GM12878 (cell line): ENCODE measurements at regions not wholly inside any gene's neighbourhood (a gene's known extent, or its start where the extent isn't known, plus 50 kb on each side); places are given as distances from the start of the nearest gene placed in this dataset.

Experiments
- ATAC-seq: fragments of 200-7000 bp; cut with Tn5 transposase; 3 replicates; pipeline ENCODE4 v1.9.1; 2020; ENCODE audit warnings: mild to moderate bottlenecking, moderate library complexity
- BruUV-seq: library from RNA; stranded (reverse); fragments of 400-500 nt; replicated peaks from 2 replicates; lab custom pipeline; 2021; lab: Mats Ljungman, UMichigan
- CTCF ChIA-PET: fragments of 300-600 bp; sonication (Branson Sonifier 250); formaldehyde crosslinking; extraction: SDS; loops from one replicate; lab custom pipeline; 2021; ENCODE audit warnings: inconsistent platforms; lab: Yijun Ruan, JAX
- POLR2A ChIA-PET: fragments of 350-600 bp; formaldehyde crosslinking; extraction: SDS; loops from one replicate; lab custom pipeline; 2021; ENCODE audit warnings: inconsistent platforms; lab: Charles Lee
- RAD21 ChIA-PET: fragments of 300-600 bp; sonication (Branson Sonifier 250); formaldehyde crosslinking; loops from one replicate; lab custom pipeline; 2023; ENCODE audit warnings: antibody characterized with exemption; ENCODE audit not compliant: unreplicated experiment; lab: Charles Lee
- SMC1A ChIA-PET: fragments of 300-600 bp; sonication (Branson Sonifier 250); formaldehyde crosslinking; loops from one replicate; lab custom pipeline; 2023; ENCODE audit not compliant: unreplicated experiment, uncharacterized antibody; lab: Charles Lee
- DNase-seq: peaks from one replicate; pipeline ENCODE4 v3.0.0-alpha.2; 2011; ENCODE audit warnings: low read depth, low spot score
- FAIRE-seq: peaks from 3 replicates; lab custom pipeline; 2011; peaks lifted over from hg19 to GRCh38; lab: Jason Lieb, UNC
- H2AFZ ChIP-seq: 2 replicates; pipeline ENCODE4 v1.6.0; 2011; ENCODE audit warnings: low read depth, low read length, control low read depth; ENCODE audit not compliant: control insufficient read depth
- H3K27ac ChIP-seq: 2 replicates; pipeline ENCODE4 v1.5.1; 2011; ENCODE audit warnings: control low read depth; ENCODE audit not compliant: control insufficient read depth, insufficient read depth
- H3K27me3 ChIP-seq, 2 experiments: replicated peaks in 1 of 2; 2 replicates each; pipeline versions ENCODE4 v1.6.0 to v1.6.1; 2011; ENCODE audit warnings: low read length in 1 of 2; ENCODE audit not compliant: control insufficient read depth in 2 of 2, insufficient read depth in 2 of 2
- H3K36me3 ChIP-seq, 2 experiments: 2 replicates each; pipeline ENCODE4 v1.5.1; 2011; ENCODE audit warnings: low read length in 1 of 2; ENCODE audit not compliant: control insufficient read depth in 2 of 2, insufficient read depth in 2 of 2
- H3K4me1 ChIP-seq: 2 replicates; pipeline ENCODE4 v1.6.1; 2011; ENCODE audit warnings: mild to moderate bottlenecking, low read length, moderate library complexity, mixed read lengths; ENCODE audit not compliant: control insufficient read depth, insufficient read depth
- H3K4me2 ChIP-seq: 2 replicates; pipeline ENCODE4 v1.6.0; 2011; ENCODE audit warnings: control low read depth; ENCODE audit not compliant: control insufficient read depth, insufficient read depth
- H3K4me3 ChIP-seq: fragments of 200-600 bp; sonication (generic); 2 replicates; pipeline ENCODE4 v1.5.1; 2016
- H3K79me2 ChIP-seq: 2 replicates; pipeline ENCODE4 v1.6.0; 2011; ENCODE audit warnings: low read length; ENCODE audit not compliant: control insufficient read depth, insufficient read depth
- H3K9ac ChIP-seq: 2 replicates; pipeline ENCODE4 v1.8.0; 2011; ENCODE audit warnings: low read length, control low read depth, mixed read lengths; ENCODE audit not compliant: control insufficient read depth, insufficient read depth
- H3K9me3 ChIP-seq: replicated peaks from 3 replicates; pipeline ENCODE4 v1.5.1; 2011; ENCODE audit warnings: mild to moderate bottlenecking, low read length; ENCODE audit not compliant: control insufficient read depth, insufficient read depth
- H4K20me1 ChIP-seq: 2 replicates; pipeline ENCODE4 v1.6.0; 2011; ENCODE audit not compliant: control insufficient read depth, insufficient read depth
- BACH1 ChIP-seq: fragments of 450-650 bp; IDR thresholded peaks from 2 replicates; pipeline ENCODE4 v1.6.1; 2017; ENCODE audit warnings: mild to moderate bottlenecking, borderline replicate concordance
- BCL11A ChIP-seq: IDR thresholded peaks from 2 replicates; pipeline ENCODE4 v1.6.1; 2011; ENCODE audit warnings: low read depth, low read length
- EGR1 ChIP-seq, 2 experiments: IDR thresholded peaks; 1 replicate in 1 of 2; 2 replicates in 1 of 2; pipeline ENCODE4 v1.6.1; 2011 to 2012; ENCODE audit warnings: low read depth in 2 of 2, low read length in 2 of 2, borderline replicate concordance in 1 of 2, mild to moderate bottlenecking in 1 of 2, moderate library complexity in 1 of 2
- FOS ChIP-seq: IDR thresholded peaks from 3 replicates; pipeline ENCODE4 v1.6.1; 2011; ENCODE audit warnings: borderline replicate concordance; ENCODE audit not compliant: insufficient read length; ENCODE audit errors: extremely low read depth
- FOXM1 ChIP-seq: IDR thresholded peaks from 2 replicates; pipeline ENCODE4 v1.6.1; 2012; ENCODE audit warnings: low read depth, mild to moderate bottlenecking, inconsistent platforms, low read length, moderate library complexity
- GATAD2B ChIP-seq: fragments of 450-650 bp; conservative IDR thresholded peaks from 2 replicates; pipeline ENCODE4 v1.6.1; 2017; ENCODE audit warnings: low read depth, mild to moderate bottlenecking, moderate library complexity
- MTA2 ChIP-seq: fragments of 450-650 bp; IDR thresholded peaks from 2 replicates; pipeline ENCODE4 v1.6.1; 2016; ENCODE audit warnings: low read depth, mild to moderate bottlenecking, moderate library complexity
- NFXL1 ChIP-seq: fragments of 450-650 bp; IDR thresholded peaks from 2 replicates; pipeline ENCODE4 v1.6.1; 2017; ENCODE audit warnings: antibody characterized with exemption, mild to moderate bottlenecking, borderline replicate concordance
- POLR2AphosphoS2 ChIP-seq: IDR thresholded peaks from 2 replicates; pipeline ENCODE4 v1.6.1; 2011; ENCODE audit warnings: low read depth, mild to moderate bottlenecking, low read length, improper control_type of control experiment, moderate library complexity
- SRF ChIP-seq, 2 experiments: IDR thresholded peaks; 2 replicates each; pipeline ENCODE4 v1.6.1; 2011; ENCODE audit warnings: low read depth in 2 of 2, low read length in 2 of 2, mild to moderate bottlenecking in 1 of 2, moderate library complexity in 1 of 2
- SUZ12 ChIP-seq: fragments of 200-600 bp; sonication (generic); IDR thresholded peaks from one replicate; pipeline ENCODE4 v1.6.1; 2018; ENCODE audit warnings: antibody characterized with exemption, mild to moderate bottlenecking; ENCODE audit not compliant: unreplicated experiment
- TARDBP ChIP-seq: IDR thresholded peaks from 2 replicates; pipeline ENCODE4 v1.6.1; 2016; ENCODE audit warnings: borderline replicate concordance
- ZNF24 ChIP-seq: fragments of 450-650 bp; IDR thresholded peaks from 2 replicates; pipeline ENCODE4 v1.6.1; 2017; ENCODE audit warnings: antibody characterized with exemption, mild to moderate bottlenecking
- WGBS: methylation state at CpG from one replicate; pipeline ENCODE4 v1.1.6; 2016; ENCODE audit warnings: low lambda C conversion rate; ENCODE audit not compliant: insufficient replicate concordance, insufficient coverage; ENCODE audit errors: missing lambda C conversion rate; 5-methylcytosine and 5-hydroxymethylcytosine counted together
- in situ Hi-C: fragments of 300-500 bp; cut with MboI; formaldehyde crosslinking; loops from 9 replicates; pipeline ENCODE4 v1.14.3; 2018; ENCODE audit warnings: mixed read lengths
- intact Hi-C: fragments of 100-400 bp; cut with micrococcal nuclease; formaldehyde crosslinking; loops from one replicate; pipeline ENCODE4 v1.14.2; 2022; ENCODE audit not compliant: unreplicated experiment
- TF ChIP-seq, protein P1 (sequence below): fragments of 450-650 bp; IDR thresholded peaks from 2 replicates; pipeline ENCODE4 v1.6.1; 2017; ENCODE audit warnings: mild to moderate bottlenecking, moderate library complexity
- TF ChIP-seq, protein P2 (sequence below): fragments of 450-650 bp; formaldehyde crosslinking; IDR thresholded peaks from 2 replicates; pipeline ENCODE4 v1.4.0; 2022; ENCODE audit warnings: mild to moderate bottlenecking, moderate library complexity

DNA sequence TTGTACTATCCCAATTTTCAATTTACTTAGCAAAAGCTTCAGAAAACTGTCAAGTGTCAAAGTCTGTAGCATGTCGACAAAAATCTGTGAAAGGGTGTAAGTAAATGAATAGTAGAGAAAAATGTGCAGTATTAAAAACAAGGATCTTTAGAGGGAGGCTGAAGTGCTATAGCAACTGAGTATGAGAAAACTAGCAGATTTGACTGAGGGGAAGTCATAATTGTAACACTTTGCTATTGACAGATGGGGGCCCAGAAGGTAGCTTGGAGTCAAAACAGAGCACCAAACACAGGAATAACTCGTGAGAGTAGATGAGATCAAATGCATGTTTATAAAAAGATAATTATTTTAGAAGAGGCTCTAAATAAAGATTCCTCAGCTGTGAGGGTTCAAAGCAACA lies 657.7 kb downstream of the TMEM182 start:
- H3K27ac ChIP-seq: no peak overlapping the region
- H3K36me3 ChIP-seq: no peaks in the 10 kb centered on the region
- H3K4me2 ChIP-seq: no peak overlapping the region
- WGBS: 11% methylated on average over 2 of the region's 2 CpGs
- no peaks in the 10 kb centered on the region for H3K79me2 ChIP-seq
- ATAC-seq: no peak
- ChIA-PET POLR2A (no interaction called here), CTCF (no interaction called here), SMC1A (no interaction called here), RAD21 (no interaction called here)
- TF ChIP-seq BCL11A: no peak
- TF ChIP-seq SUZ12: no peak
- TF ChIP-seq POLR2AphosphoS2: no peak
- no peak for TF ChIP-seq EGR1 (IDR thresholded peaks at IDR 0.05; ENCODE audit: borderline replicate concordance in 1 of 2, low read depth in 2 of 2, low read length in 2 of 2)
- no peak for TF ChIP-seq FOS
- no peak for TF ChIP-seq NFXL1
- TF ChIP-seq, protein P1, sequence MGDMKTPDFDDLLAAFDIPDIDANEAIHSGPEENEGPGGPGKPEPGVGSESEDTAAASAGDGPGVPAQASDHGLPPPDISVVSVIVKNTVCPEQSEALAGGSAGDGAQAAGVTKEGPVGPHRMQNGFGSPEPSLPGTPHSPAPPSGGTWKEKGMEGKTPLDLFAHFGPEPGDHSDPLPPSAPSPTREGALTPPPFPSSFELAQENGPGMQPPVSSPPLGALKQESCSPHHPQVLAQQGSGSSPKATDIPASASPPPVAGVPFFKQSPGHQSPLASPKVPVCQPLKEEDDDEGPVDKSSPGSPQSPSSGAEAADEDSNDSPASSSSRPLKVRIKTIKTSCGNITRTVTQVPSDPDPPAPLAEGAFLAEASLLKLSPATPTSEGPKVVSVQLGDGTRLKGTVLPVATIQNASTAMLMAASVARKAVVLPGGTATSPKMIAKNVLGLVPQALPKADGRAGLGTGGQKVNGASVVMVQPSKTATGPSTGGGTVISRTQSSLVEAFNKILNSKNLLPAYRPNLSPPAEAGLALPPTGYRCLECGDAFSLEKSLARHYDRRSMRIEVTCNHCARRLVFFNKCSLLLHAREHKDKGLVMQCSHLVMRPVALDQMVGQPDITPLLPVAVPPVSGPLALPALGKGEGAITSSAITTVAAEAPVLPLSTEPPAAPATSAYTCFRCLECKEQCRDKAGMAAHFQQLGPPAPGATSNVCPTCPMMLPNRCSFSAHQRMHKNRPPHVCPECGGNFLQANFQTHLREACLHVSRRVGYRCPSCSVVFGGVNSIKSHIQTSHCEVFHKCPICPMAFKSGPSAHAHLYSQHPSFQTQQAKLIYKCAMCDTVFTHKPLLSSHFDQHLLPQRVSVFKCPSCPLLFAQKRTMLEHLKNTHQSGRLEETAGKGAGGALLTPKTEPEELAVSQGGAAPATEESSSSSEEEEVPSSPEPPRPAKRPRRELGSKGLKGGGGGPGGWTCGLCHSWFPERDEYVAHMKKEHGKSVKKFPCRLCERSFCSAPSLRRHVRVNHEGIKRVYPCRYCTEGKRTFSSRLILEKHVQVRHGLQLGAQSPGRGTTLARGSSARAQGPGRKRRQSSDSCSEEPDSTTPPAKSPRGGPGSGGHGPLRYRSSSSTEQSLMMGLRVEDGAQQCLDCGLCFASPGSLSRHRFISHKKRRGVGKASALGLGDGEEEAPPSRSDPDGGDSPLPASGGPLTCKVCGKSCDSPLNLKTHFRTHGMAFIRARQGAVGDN: no peak
- no peak for TF ChIP-seq FOXM1
- no peak for TF ChIP-seq GATAD2B
- no peak for TF ChIP-seq TARDBP
- TF ChIP-seq SRF (IDR thresholded peaks at IDR 0.05; ENCODE audit: low read depth in 2 of 2, low read length in 2 of 2): no peak
- no peak for TF ChIP-seq BACH1
- TF ChIP-seq, protein P2, sequence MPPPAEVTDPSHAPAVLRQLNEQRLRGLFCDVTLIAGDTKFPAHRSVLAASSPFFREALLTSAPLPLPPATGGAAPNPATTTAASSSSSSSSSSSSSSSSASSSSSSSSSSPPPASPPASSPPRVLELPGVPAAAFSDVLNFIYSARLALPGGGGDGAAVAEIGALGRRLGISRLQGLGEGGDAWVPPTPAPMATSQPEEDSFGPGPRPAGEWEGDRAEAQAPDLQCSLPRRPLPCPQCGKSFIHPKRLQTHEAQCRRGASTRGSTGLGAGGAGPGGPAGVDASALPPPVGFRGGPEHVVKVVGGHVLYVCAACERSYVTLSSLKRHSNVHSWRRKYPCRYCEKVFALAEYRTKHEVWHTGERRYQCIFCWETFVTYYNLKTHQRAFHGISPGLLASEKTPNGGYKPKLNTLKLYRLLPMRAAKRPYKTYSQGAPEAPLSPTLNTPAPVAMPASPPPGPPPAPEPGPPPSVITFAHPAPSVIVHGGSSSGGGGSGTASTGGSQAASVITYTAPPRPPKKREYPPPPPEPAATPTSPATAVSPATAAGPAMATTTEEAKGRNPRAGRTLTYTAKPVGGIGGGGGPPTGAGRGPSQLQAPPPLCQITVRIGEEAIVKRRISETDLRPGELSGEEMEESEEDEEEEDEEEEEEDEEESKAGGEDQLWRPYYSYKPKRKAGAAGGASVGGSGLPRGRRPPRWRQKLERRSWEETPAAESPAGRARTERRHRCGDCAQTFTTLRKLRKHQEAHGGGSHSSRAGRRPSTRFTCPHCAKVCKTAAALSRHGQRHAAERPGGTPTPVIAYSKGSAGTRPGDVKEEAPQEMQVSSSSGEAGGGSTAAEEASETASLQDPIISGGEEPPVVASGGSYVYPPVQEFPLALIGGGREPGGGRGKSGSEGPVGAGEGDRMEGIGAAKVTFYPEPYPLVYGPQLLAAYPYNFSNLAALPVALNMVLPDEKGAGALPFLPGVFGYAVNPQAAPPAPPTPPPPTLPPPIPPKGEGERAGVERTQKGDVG (CRISPR knock-in tag): no peak
- no peak for TF ChIP-seq MTA2
- TF ChIP-seq ZNF24: no peak
- FAIRE-seq: no peak
- H3K4me1 ChIP-seq: no peaks in the 10 kb centered on the region
- no TSS peak for BruUV-seq
- intact Hi-C loops (no loop called here), in situ Hi-C loops (no loop called here)
- H4K20me1 ChIP-seq: no peaks in the 10 kb centered on the region
- H3K4me3 ChIP-seq: no peak overlapping the region
- H3K9me3 ChIP-seq: no peaks in the 10 kb centered on the region
- no peak overlapping the region for H2AFZ ChIP-seq
- H3K9ac ChIP-seq: no peak overlapping the region
- H3K27me3 ChIP-seq: no peaks in the 10 kb centered on the region
- DNase-seq: no peak
